Heart right ventricle (tissue), 16 donors: ENCODE measurements at regions not wholly inside any gene's neighbourhood (a gene's known extent, or its start where the extent isn't known, plus 50 kb on each side); places are given as distances from the start of the nearest gene placed in this dataset.

ENCODE experiments used
- ATAC-seq, 8 donors: fragments of 200-7000 bp; cut with Tn5 transposase; one replicate each; pipeline ENCODE4 v1.9.1; 2020; ENCODE audit warnings: mild to moderate bottlenecking in 8 of 8, moderate library complexity in 8 of 8, moderate number of reproducible peaks in 1 of 8
- DNase-seq, 2 donors: peaks; one replicate each; pipeline ENCODE4 v3.0.0-alpha.2; 2020
- H3K27ac ChIP-seq, 10 donors: fragments of 200-600 bp; sonication (generic) in 2 of 10; one replicate each; pipeline versions ENCODE4 v1.5.0 to v1.8.0; 2020 to 2022; ENCODE audit warnings: mild to moderate bottlenecking in 3 of 10
- H3K27me3 ChIP-seq, 7 donors: fragments of 200-600 bp; one replicate each; pipeline ENCODE4 v1.8.0; 2021 to 2022; ENCODE audit warnings: mild to moderate bottlenecking in 2 of 7
- H3K36me3 ChIP-seq, 9 donors: fragments of 200-600 bp; sonication (generic) in 1 of 9; one replicate each; pipeline versions ENCODE4 v1.5.0 to v1.8.0; 2020 to 2022; ENCODE audit warnings: mild to moderate bottlenecking in 2 of 9
- H3K4me1 ChIP-seq, 9 donors: fragments of 200-600 bp; sonication (generic) in 1 of 9; one replicate each; pipeline versions ENCODE4 v1.5.0 to v1.8.0; 2020 to 2022; ENCODE audit warnings: mild to moderate bottlenecking in 4 of 9
- H3K4me3 ChIP-seq, 10 donors: fragments of 200-600 bp; sonication (generic) in 2 of 10; one replicate each; pipeline versions ENCODE4 v1.5.0 to v1.8.0; 2020 to 2022; ENCODE audit warnings: mild to moderate bottlenecking in 7 of 10, moderate library complexity in 2 of 10
- H3K9me3 ChIP-seq, 11 donors: fragments of 200-600 bp in 10 of 11; sonication (generic) in 2 of 11; one replicate each; pipeline versions ENCODE4 v1.5.0 to v1.8.0; 2013 to 2022; ENCODE audit warnings: mild to moderate bottlenecking in 2 of 11, control low read depth in 1 of 11, moderate library complexity in 1 of 11
- CTCF ChIP-seq, 9 donors: fragments of 200-600 bp; sonication (generic) in 2 of 9; IDR thresholded peaks; one replicate each; pipeline versions ENCODE4 v1.5.0 to v1.8.0; 2021 to 2022; ENCODE audit warnings: antibody characterized with exemption in 9 of 9, mild to moderate bottlenecking in 5 of 9, moderate library complexity in 1 of 9
- WGBS, 2 donors: extraction: QIAGEN DNeasy Blood & Tissue Kit; methylation state at CpG; one replicate each; pipeline ENCODE4 v1.1.7; 2013; ENCODE audit warnings: inconsistent platforms in 1 of 2; 5-methylcytosine and 5-hydroxymethylcytosine counted together
- intact Hi-C, 10 donors: fragments of 100-400 bp; cut with DNase I; formaldehyde crosslinking; loops; one replicate each; pipeline versions ENCODE4 v1.11.1 to v1.14.2; 2022
- donor health status: Arrhythmogenic right ventricular cardiomyopathy.
- donor health status: ischemic (EF 13 %, LVEDD 7.1; RV severe dilation, severe dysfunction).
- donor health status: healthy with polysubstance abuse.
- donor health status: DM: no; HTN: yes; CAD: no.
- donor health status: DM: no; HTN: no; CAD: no.
- donor health status: ischemic (EF 25% LVEDD 6.9; RV normal size, moderate dysfunction).
- donor health status: ischemic (EF 25% LVEDD 5.7; RV mildly dilated, moderate dysfunction).
- donor health status: healthy.
- donor health status: DM: yes; HTN: yes; CAD: no.
- donor health status: Ischemic cardiomyopathy.
- donor health status: ischemic (EF 35%, LVEDD 5.7; RV mildly dilated, moderate dysfunction).
- donor health status: nonischemic (EF 11% LVEDD 7.7; RV severe dilation, severe dysfunction).
- donor health status: DM: yes; HTN: yes; CAD: no.
- donor health status: PGD.
- donor health status: ischemic (EF 29% LVEDD 5.4; RV normal size, mild dysfunction).
- donor health status: nonischemic (EF 23%, LVEDD 6.1; RV moderate dilation, normal function).

- Histone ChIP-seq H3K27me3 (peaks cover 0 to 47% (median 22%) of the 10 kb centered on the region in 7 donors), H3K36me3 (no peaks in the 10 kb centered on the region), H3K4me1 (no peaks in the 10 kb centered on the region), H3K27ac (no peak overlapping the region), H3K9me3 (no peaks in the 10 kb centered on the region), H3K4me3 (no peak overlapping the region)
- DNase-seq (no peak), ATAC-seq (no peak)
- TF ChIP-seq CTCF (IDR thresholded peaks at IDR 0.05), result no peak
- intact Hi-C loops, result no loop called here
- 38 to 51% methylated on average over 4 of the region's 4 CpGs for WGBS, 2 donors
Measured at GRCh38 chr14:56528927-56529326, 50.7 kb upstream of the TMEM260 start.
